ENCODE measurements at regions not wholly inside any gene's neighbourhood (a gene's known extent, or its start where the extent isn't known, plus 50 kb on each side); places are given as distances from the start of the nearest gene placed in this dataset.
"Not testable (repeated sequence)": the region's sequence is repeated elsewhere in the genome, so short reads cannot be mapped to it uniquely, and the experiment has no call there.

DNA sequence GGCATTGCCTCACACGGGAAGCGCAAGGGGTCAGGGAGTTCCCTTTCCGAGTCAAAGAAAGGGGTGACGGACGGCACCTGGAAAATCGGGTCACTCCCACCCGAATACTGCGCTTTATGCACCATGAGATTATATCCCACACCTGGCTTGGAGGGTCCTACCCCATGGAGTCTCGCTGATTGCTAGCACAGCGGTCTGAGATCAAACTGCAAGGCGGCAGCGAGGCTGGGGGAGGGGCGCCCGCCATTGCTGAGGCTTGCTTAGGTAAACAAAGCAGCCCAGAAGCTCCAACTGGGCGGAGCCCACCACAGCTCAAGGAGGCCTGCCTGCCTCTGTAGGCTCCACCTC lies 145.1 kb upstream of the BCL6 start:
- TF ChIP-seq, protein P1, sequence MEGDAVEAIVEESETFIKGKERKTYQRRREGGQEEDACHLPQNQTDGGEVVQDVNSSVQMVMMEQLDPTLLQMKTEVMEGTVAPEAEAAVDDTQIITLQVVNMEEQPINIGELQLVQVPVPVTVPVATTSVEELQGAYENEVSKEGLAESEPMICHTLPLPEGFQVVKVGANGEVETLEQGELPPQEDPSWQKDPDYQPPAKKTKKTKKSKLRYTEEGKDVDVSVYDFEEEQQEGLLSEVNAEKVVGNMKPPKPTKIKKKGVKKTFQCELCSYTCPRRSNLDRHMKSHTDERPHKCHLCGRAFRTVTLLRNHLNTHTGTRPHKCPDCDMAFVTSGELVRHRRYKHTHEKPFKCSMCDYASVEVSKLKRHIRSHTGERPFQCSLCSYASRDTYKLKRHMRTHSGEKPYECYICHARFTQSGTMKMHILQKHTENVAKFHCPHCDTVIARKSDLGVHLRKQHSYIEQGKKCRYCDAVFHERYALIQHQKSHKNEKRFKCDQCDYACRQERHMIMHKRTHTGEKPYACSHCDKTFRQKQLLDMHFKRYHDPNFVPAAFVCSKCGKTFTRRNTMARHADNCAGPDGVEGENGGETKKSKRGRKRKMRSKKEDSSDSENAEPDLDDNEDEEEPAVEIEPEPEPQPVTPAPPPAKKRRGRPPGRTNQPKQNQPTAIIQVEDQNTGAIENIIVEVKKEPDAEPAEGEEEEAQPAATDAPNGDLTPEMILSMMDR (IDR thresholded peaks at IDR 0.05 in 4 of 5, conservative IDR thresholded peaks at IDR 0.05 in 1 of 5) = not testable (repeated sequence)
- not testable (repeated sequence) for TF ChIP-seq POLR2A (IDR thresholded peaks at IDR 0.05)

All from gastrocnemius medialis (tissue), 4 donors.